A673 (cell line): ENCODE measurements at regions not wholly inside any gene's neighbourhood (a gene's known extent, or its start where the extent isn't known, plus 50 kb on each side); places are given as distances from the start of the nearest gene placed in this dataset.

Source experiments
- BruUV-seq: library from RNA; stranded (reverse); fragments of 400-500 nt; replicated peaks from 2 replicates; lab custom pipeline; 2021; lab: Mats Ljungman, UMichigan
- CTCF ChIA-PET: fragments of 300-600 bp; sonication (Branson Sonifier 250); formaldehyde crosslinking; loops from one replicate; lab custom pipeline; 2022; ENCODE audit warnings: antibody characterized with exemption; lab: Charles Lee
- POLR2A ChIA-PET: fragments of 300-600 bp; sonication (Branson Sonifier 250); formaldehyde crosslinking; loops from one replicate; lab custom pipeline; 2022; ENCODE audit warnings: antibody characterized with exemption; ENCODE audit not compliant: low non-redundant PET; lab: Charles Lee
- DNase-seq: peaks from one replicate; pipeline ENCODE4 v3.0.0-alpha.2; 2015; ENCODE audit warnings: low spot score
- H3K27ac ChIP-seq: fragments of 200-600 bp; sonication (generic); 2 replicates; pipeline ENCODE4 v1.5.1; 2016; ENCODE audit warnings: mixed run types, low read depth, mild to moderate bottlenecking, mixed read lengths, antibody characterized with exemption, low read length; ENCODE audit not compliant: poor library complexity, severe bottlenecking
- H3K27me3 ChIP-seq: fragments of 200-600 bp; sonication (generic); replicated peaks from 2 replicates; pipeline ENCODE4 v1.6.1; 2017; ENCODE audit warnings: mixed run types, low read depth, mild to moderate bottlenecking, mixed read lengths, antibody characterized with exemption, low read length; ENCODE audit not compliant: insufficient read depth, poor library complexity
- H3K36me3 ChIP-seq: fragments of 200-600 bp; sonication (generic); 2 replicates; pipeline ENCODE4 v1.6.1; 2016; ENCODE audit warnings: mixed run types, mild to moderate bottlenecking, mixed read lengths, antibody characterized with exemption, low read length; ENCODE audit not compliant: insufficient read depth, poor library complexity, severe bottlenecking
- H3K4me1 ChIP-seq: fragments of 200-600 bp; sonication (generic); 2 replicates; pipeline ENCODE4 v1.6.1; 2017; ENCODE audit warnings: mixed run types, mild to moderate bottlenecking, mixed read lengths, antibody characterized with exemption, low read length; ENCODE audit not compliant: insufficient read depth, poor library complexity, severe bottlenecking
- H3K4me3 ChIP-seq: fragments of 200-600 bp; sonication (generic); 2 replicates; pipeline ENCODE4 v1.5.1; 2016; ENCODE audit warnings: low read depth, mixed run types, mild to moderate bottlenecking, mixed read lengths, low read length; ENCODE audit not compliant: poor library complexity, severe bottlenecking
- H3K9me3 ChIP-seq: fragments of 200-600 bp; sonication (generic); 2 replicates; pipeline ENCODE4 v1.6.1; 2016; ENCODE audit warnings: mixed run types, low read depth, mild to moderate bottlenecking, mixed read lengths, antibody characterized with exemption, low read length; ENCODE audit not compliant: poor library complexity, severe bottlenecking
- EZH2 ChIP-seq: fragments of 200-600 bp; sonication (generic); IDR thresholded peaks from 2 replicates; pipeline ENCODE4 v1.6.1; 2017; ENCODE audit warnings: borderline replicate concordance, low read depth, mild to moderate bottlenecking, mixed read lengths, antibody characterized with exemption, low read length; ENCODE audit not compliant: poor library complexity, severe bottlenecking
- intact Hi-C: fragments of 100-400 bp; cut with micrococcal nuclease; formaldehyde crosslinking; loops from one replicate; pipeline ENCODE4 v1.10.0; 2022; ENCODE audit not compliant: unreplicated experiment
- TF ChIP-seq, protein P1 (sequence below): fragments of 300-800, 200-600 bp; sonication (generic); conservative IDR thresholded peaks from 2 replicates; pipeline ENCODE4 v1.5.1; 2017; ENCODE audit warnings: low read depth, mild to moderate bottlenecking, antibody characterized with exemption, low read length, moderate library complexity, mixed read lengths

DNA sequence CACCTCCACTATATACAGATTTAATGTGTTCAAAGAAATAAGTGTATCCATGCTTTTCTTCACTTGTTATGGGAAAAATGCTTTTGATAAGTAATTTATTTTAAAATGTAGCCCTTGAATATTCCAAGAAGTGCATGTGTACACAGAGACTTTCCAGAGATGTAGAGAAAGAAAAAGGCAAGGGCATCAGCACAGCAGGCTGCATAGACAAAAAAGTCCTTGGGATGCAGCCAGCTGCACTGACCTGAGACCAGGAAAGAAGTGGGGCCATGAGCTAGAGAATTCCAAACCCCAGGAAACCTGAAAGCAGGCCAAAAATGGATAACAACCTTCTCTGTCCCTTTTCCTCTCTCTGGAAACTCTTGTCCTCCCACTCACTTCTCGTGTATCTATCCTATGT lies 51.6 kb upstream of the PRDM8 start:
- no peak for DNase-seq
- ChIA-PET CTCF (no interaction called here), POLR2A (no interaction called here)
- Histone ChIP-seq H3K27ac (no peak overlapping the region), H3K36me3 (no peaks in the 10 kb centered on the region), H3K9me3 (no peaks in the 10 kb centered on the region), H3K4me1 (no peaks in the 10 kb centered on the region), H3K4me3 (no peak overlapping the region), H3K27me3 (no peaks in the 10 kb centered on the region)
- TF ChIP-seq, protein P1, sequence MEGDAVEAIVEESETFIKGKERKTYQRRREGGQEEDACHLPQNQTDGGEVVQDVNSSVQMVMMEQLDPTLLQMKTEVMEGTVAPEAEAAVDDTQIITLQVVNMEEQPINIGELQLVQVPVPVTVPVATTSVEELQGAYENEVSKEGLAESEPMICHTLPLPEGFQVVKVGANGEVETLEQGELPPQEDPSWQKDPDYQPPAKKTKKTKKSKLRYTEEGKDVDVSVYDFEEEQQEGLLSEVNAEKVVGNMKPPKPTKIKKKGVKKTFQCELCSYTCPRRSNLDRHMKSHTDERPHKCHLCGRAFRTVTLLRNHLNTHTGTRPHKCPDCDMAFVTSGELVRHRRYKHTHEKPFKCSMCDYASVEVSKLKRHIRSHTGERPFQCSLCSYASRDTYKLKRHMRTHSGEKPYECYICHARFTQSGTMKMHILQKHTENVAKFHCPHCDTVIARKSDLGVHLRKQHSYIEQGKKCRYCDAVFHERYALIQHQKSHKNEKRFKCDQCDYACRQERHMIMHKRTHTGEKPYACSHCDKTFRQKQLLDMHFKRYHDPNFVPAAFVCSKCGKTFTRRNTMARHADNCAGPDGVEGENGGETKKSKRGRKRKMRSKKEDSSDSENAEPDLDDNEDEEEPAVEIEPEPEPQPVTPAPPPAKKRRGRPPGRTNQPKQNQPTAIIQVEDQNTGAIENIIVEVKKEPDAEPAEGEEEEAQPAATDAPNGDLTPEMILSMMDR: no peak
- no peak for TF ChIP-seq EZH2
- no TSS peak for BruUV-seq
- intact Hi-C loops: no loop called here

DNA sequence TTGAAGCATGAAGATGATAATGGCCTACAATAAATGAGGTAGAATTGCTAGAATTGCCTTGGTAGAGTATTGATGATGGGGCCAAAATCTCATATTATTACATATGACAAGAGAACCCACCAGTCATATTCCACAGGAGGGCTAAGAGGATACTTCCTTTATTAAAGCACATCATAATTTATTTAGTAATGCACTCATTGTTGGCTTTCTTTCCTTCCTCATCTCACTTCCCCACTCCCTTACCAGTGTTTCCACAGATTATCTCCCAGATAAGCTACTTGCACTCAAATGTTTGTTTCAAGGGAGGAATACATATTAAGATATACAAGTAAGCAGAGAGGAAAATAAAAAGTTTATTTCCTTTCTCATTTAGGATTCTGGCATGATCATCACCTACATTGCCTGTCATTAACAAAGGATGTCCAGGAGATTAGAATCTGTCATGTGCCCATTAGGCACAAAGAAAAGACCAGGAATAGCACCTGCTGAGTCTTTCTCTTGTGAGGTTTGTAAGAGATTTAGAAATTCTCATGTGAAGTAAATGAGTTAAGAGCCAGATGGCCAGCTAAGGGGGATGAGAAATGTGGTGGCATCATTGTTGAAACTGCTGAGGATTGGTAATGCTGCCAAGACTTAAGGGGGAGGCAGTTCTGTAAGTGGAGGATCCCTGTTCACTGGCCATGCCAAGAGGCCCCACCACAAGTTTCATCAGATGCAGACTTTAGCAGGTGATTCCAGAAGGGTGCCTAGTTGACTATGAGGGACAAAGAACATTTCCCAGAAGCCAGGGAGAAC lies 52.4 kb upstream of the PRDM8 start:
- Histone ChIP-seq H3K27ac (no peak overlapping the region), H3K27me3 (no peaks in the 10 kb centered on the region), H3K9me3 (no peaks in the 10 kb centered on the region), H3K36me3 (no peaks in the 10 kb centered on the region), H3K4me3 (no peak overlapping the region), H3K4me1 (no peaks in the 10 kb centered on the region)
- no TSS peak for BruUV-seq
- TF ChIP-seq, protein P1: no peak
- no peak for TF ChIP-seq EZH2
- DNase-seq: no peak
- POLR2A ChIA-PET: no interaction called here
- intact Hi-C loops: no loop called here
- CTCF ChIA-PET: no interaction called here

DNA sequence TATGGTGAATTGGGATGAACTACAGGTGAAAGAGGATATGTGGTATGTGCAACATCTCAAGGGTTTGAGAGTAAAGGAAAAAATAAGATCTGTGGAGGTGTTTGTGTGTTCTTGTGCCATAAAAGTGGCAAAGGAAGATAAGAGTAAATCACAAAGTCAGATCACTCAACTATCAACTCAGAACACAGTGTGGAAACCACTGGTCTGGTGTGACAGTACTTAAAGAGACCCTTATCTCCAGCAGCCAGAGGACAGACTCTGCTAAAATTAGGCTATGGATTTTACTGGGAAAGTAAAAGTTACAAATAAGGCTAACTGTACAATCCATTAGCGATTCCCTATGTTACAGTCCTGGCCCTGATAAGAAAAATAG lies 54.0 kb upstream of the PRDM8 start:
- DNase-seq: no peak
- Histone ChIP-seq H3K9me3 (no peaks in the 10 kb centered on the region), H3K36me3 (no peaks in the 10 kb centered on the region), H3K27ac (no peak overlapping the region), H3K4me1 (no peaks in the 10 kb centered on the region), H3K27me3 (no peaks in the 10 kb centered on the region), H3K4me3 (no peak overlapping the region)
- CTCF ChIA-PET: no interaction called here
- TF ChIP-seq, protein P1: no peak
- TF ChIP-seq EZH2: no peak
- POLR2A ChIA-PET: no interaction called here
- BruUV-seq: no TSS peak
- intact Hi-C loops: no loop called here
